Colon (tissue), 2 donors: ENCODE measurements at regions not wholly inside any gene's neighbourhood (a gene's known extent, or its start where the extent isn't known, plus 50 kb on each side); places are given as distances from the start of the nearest gene placed in this dataset.

ENCODE experiments used
- FAIRE-seq: peaks from 2 replicates; lab custom pipeline; 2012; peaks lifted over from hg19 to GRCh38; lab: Jason Lieb, UNC
- donor health status: control.
- donor health status: control.

- FAIRE-seq: no peak
Observed at GRCh38 chr4:112847781-112848180, 201.7 kb upstream of the ANK2 start.

GRCh38 chr4:112848911-112849310, 200.5 kb upstream of the ANK2 start:
- no peak for FAIRE-seq

GRCh38 chr4:112852601-112853000, 196.9 kb upstream of the ANK2 start:
- FAIRE-seq: no peak

GRCh38 chr4:112853662-112854256, 195.7 kb upstream of the ANK2 start:
- FAIRE-seq: no peak

GRCh38 chr4:112854420-112854819, 195.0 kb upstream of the ANK2 start:
- FAIRE-seq: no peak

GRCh38 chr4:112855058-112855457, 194.4 kb upstream of the ANK2 start:
- FAIRE-seq: no peak

GRCh38 chr4:112857461-112857860, 192.0 kb upstream of the ANK2 start:
- FAIRE-seq: no peak

- FAIRE-seq: no peak
Observed at GRCh38 chr4:112858751-112859150, 190.7 kb upstream of the ANK2 start.

GRCh38 chr4:112859456-112860184, 189.8 kb upstream of the ANK2 start:
- FAIRE-seq: no peak

- FAIRE-seq: no peak
Observed at GRCh38 chr4:112860830-112861690, 188.4 kb upstream of the ANK2 start.

- no peak for FAIRE-seq
Observed at GRCh38 chr4:112861691-112862674, 187.5 kb upstream of the ANK2 start.

GRCh38 chr4:112865443-112865842, 184.0 kb upstream of the ANK2 start:
- FAIRE-seq: no peak

GRCh38 chr4:112876316-112876715, 173.1 kb upstream of the ANK2 start:
- no peak for FAIRE-seq

- no peak for FAIRE-seq
Observed at GRCh38 chr4:112881842-112882241, 167.6 kb upstream of the ANK2 start.

GRCh38 chr4:112882286-112882685, 167.2 kb upstream of the ANK2 start:
- no peak for FAIRE-seq

- FAIRE-seq: no peak
Observed at GRCh38 chr4:112884406-112884805, 165.0 kb upstream of the ANK2 start.

- FAIRE-seq: no peak
Observed at GRCh38 chr4:112885897-112886296, 163.6 kb upstream of the ANK2 start.

- no peak for FAIRE-seq
Observed at GRCh38 chr4:112888622-112889021, 160.8 kb upstream of the ANK2 start.

- FAIRE-seq: no peak
Observed at GRCh38 chr4:112889199-112889598, 160.3 kb upstream of the ANK2 start.

- no peak for FAIRE-seq
Observed at GRCh38 chr4:112889619-112890527, 159.6 kb upstream of the ANK2 start.

- FAIRE-seq: no peak
Observed at GRCh38 chr4:112894480-112894879, 155.0 kb upstream of the ANK2 start.
